ENCODE measurements at regions not wholly inside any gene's neighbourhood (a gene's known extent, or its start where the extent isn't known, plus 50 kb on each side); places are given as distances from the start of the nearest gene placed in this dataset.

- no peak for DNase-seq (ENCODE audit: low spot score)
These were observed 250.5 kb upstream of the LRTM1 start for GRCh38 chr3:55178336-55178735.

- no peak for DNase-seq (ENCODE audit: low spot score)
These were observed 249.9 kb upstream of the LRTM1 start for GRCh38 chr3:55177749-55178148.

GRCh38 chr3:55175423-55175822 lies 247.6 kb upstream of the LRTM1 start:
- DNase-seq (ENCODE audit: low spot score) = no peak

- no peak for DNase-seq (ENCODE audit: low spot score)
These were observed 246.9 kb upstream of the LRTM1 start for GRCh38 chr3:55174747-55175146.

- no peak for DNase-seq (ENCODE audit: low spot score)
These were observed 245.6 kb upstream of the LRTM1 start for GRCh38 chr3:55173504-55173903.

GRCh38 chr3:55172913-55173312 lies 245.1 kb upstream of the LRTM1 start:
- DNase-seq (ENCODE audit: low spot score) = no peak

DNA sequence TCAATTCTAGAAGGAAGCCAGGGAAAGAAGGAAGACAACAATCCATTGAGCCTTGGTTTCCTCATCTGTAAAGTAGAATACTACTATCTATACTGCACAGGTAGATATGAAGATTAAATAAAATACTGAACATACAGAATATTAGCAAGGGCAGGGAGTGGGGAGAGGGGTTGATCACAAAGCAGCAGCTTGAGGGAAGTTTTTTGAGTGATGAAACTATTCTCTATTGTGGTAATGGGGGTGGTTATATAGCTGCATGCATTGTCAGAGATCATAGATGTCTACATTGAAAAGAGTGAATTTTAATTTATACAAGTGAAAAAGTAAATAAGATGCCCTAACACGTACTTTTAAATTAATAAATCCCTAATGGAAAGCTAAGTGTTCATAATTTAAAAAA lies 242.6 kb upstream of the LRTM1 start:
- DNase-seq (ENCODE audit: low spot score) = no peak

DNA sequence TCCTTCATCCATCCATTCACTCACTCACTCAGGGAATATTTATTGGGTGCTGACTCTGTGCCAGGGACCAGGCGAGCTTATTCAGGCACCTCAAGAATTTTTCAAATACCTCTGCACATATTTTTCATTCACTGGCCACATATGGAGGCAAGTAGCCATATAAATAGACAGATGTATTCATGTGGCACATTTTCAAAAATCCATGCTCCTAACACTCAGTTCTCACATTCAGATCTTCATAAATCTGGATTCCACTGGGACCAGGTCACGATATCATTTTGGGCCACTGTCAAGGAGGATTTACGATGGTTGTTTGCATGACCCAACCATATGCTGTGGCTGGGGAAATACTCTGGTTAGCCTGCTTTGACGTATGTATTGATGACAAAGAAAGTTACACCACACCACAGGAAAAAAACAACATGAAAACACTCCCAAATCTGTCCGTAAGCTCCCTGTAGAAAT lies 241.8 kb upstream of the LRTM1 start:
- no peak for DNase-seq (ENCODE audit: low spot score)

- no peak for DNase-seq (ENCODE audit: low spot score)
These were observed 241.3 kb upstream of the LRTM1 start for GRCh38 chr3:55169161-55169560.

DNA sequence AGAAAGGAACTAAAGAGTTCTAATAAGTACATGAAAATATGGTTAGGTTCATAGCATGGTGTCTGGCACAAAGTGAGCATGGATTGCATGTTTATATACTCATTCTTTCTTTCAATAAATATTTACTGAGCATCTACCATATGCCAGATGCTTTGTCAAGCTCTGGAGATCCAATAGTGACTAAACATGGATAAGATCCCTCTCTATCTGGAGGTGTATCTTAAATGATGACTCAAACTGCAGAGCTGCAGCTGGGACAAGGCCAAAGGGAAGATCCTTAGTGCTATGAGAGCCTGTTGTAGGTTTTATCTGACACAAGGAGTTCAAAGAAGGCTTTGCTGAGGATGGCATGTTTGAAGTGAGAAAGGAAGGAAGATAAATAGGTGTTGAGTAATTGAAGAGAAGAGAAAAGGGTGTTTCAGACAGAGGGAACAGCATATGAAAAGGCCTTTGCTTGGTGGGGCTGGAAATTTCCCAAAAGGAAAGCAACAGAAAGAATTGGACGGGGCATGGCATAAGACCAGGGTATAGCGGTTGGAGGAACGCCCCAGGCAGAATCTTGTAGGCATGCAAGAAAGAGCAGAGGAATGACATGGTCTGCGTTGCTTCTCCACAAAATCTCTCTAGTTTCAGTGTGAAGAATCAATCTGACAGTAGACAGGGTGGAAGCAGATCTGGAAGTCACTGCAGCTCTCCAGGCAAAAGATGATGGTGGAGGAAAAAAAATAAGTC lies 239.9 kb upstream of the LRTM1 start:
- no peak for DNase-seq (ENCODE audit: low spot score)

GRCh38 chr3:55166576-55167555 lies 239.0 kb upstream of the LRTM1 start:
- DNase-seq (ENCODE audit: low spot score) = no peak

- no peak for DNase-seq (ENCODE audit: low spot score)
These were observed 238.0 kb upstream of the LRTM1 start for GRCh38 chr3:55165704-55166405.

DNA sequence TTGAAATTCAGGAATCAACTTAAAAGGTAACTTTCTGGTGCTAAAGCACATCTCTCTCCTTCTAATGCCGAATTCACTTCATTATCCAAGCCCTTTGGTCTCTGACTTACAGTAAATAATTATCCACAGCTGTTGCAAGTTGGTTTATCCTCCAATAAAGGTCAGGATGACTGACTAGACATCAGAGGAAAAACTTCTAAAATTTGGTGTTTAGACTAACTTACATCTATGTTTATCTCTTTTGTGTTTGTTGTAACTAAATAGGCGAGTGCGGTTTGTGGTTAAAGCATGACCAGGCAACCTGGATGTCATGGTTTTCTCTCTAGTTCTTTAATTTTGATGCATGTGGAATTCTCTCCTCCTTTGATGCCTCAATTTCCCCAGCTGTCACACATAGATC lies 237.4 kb upstream of the LRTM1 start:
- DNase-seq (ENCODE audit: low spot score) = no peak

DNA sequence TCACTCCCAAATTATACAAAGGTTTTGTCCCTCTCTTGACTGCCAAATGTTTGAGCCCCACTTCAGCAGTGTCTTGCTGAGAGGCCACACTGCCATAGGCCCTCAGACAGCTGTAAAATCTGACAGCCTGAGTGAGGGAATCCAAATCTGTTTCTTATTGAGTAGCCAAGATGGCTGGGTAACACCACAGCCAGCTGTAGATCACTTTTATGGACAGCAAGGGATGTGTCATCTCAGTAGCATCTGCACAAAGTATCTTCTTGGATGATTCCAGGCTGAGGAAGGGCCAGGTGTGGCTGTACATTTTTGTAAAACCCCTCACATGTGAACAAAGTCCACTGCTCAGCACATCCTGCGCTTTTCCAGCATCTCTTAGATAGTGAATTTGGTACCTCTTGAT lies 237.0 kb upstream of the LRTM1 start:
- DNase-seq (ENCODE audit: low spot score) = no peak

- DNase-seq (ENCODE audit: low spot score) = no peak
These were observed 236.3 kb upstream of the LRTM1 start for GRCh38 chr3:55164191-55164590.

DNA sequence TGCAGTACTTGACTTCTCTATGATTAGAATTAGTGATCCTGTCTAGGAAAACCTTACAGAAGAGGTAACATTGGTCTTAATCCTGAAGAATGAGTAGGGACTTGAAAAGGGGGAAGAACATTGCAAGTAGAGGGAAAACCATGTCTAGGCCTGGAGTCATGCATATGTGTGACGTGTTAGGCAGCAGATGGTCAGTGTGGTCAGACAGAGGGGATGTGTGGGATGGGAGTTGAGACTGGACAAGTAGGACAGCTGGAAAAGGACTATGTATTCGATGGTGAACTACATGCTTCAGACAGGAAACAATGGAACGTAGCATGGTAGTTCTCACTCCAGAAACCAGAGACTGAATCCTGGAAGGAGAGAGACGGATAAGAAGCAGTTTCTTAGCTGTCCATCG lies 235.6 kb upstream of the LRTM1 start:
- DNase-seq (ENCODE audit: low spot score) = no peak

- DNase-seq (ENCODE audit: low spot score) = no peak
These were observed 234.4 kb upstream of the LRTM1 start for GRCh38 chr3:55162031-55162795.

DNA sequence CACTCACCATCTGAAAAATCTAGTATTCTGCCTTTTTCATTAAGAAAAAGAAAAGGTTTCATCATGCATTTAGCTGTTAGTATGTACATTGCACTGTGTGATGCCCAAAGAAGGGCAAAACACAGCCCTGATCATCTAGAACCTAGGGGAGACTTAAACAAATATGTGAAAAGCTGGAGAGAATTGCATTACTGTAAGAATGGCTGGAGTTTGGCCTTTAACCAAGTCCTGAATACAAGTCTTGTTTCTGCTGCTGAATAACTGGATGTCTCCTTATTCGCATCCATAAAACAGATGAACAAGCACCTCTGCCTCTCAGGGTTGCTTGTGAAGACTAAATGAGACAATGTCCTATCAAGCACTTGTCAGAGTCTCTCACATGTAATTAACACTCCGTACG lies 233.4 kb upstream of the LRTM1 start:
- no peak for DNase-seq (ENCODE audit: low spot score)

DNA sequence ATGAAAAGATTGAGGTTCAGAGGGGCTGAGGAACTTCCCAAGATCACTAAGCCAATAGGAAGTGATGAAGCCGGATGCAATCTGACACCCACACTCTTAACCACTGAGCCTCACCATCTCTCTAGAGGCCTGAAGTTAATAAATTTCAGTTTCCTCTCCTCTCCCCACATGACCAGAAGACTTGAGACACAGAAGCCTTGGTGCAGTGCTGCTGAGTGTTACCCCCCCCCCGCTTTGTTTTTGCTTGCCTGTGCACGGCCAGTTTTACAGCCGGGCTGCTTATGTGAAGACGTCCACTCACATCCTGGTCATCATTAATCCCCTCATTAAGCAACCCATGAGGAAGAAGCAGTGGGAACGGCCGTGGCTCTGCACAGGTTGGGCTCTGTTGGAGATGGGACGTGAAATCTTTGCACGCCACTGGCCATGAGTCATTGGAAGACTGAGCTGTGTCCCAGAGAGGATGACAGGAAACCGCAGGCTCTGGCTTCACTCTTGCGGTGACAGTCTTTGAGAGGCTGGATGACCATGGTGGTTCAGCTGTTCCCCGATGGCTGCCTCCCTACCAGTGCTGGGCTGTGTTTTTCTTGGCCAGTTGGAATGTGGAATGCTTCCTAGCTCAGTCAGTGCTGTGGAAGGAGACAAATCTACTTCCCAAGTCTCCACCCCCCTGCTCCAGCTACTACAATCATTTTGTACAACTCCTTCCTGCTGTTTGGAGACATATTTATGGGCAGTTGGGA lies 232.6 kb upstream of the LRTM1 start:
- no peak for DNase-seq (ENCODE audit: low spot score)

DNA sequence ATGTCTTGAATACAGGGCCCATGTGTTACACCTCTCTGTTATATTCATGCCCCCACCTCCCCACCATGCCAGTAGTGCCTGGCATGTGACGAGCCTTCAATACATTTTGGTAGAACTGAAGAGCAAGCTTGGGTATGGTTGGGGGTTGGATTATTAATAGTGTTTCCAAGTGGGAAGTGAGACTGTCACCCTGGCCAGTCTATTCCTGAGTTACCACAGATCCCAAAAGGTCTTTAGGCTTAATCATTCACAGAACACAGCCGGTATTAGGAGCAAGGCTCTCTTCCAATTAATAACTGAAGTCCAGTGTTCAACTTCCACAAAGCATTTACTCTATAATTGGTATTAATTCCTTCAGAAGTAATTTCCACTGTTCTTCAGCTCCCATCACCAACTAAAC lies 231.9 kb upstream of the LRTM1 start:
- no peak for DNase-seq (ENCODE audit: low spot score)

DNA sequence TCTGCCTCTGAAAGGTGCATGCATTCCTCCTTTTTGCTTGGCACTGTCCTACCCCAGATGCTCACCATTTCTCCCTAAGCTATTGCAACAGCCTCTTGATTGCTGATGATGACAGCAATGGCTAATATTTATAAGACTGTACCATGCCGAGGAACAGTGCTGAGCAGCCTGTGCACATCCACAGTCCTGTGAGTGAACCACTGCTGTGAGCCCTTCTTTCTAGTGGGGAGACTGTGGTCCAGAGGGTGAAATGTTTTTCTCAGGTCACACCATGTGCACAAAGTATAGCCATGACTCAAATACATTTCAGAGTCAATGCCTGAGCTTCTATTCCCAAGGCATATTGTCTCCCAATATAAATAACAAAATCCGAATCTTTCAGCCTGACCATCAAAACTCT lies 231.2 kb upstream of the LRTM1 start:
- DNase-seq (ENCODE audit: low spot score) = no peak

All from activated CD4-positive, alpha-beta T cell treated with anti-CD3 and anti-CD28 coated beads, Interleukin-2, Interleukin-4, amounts not matched to agents 100 ng/mL and 50 ng/mL, durations not matched to agents 16 hours and 8 hours (primary cell).